ENCODE measurements at regions not wholly inside any gene's neighbourhood (a gene's known extent, or its start where the extent isn't known, plus 50 kb on each side); places are given as distances from the start of the nearest gene placed in this dataset.
A peak's percentile ranks its signal among the peaks of the same experiment; 100 is the strongest.

DNA sequence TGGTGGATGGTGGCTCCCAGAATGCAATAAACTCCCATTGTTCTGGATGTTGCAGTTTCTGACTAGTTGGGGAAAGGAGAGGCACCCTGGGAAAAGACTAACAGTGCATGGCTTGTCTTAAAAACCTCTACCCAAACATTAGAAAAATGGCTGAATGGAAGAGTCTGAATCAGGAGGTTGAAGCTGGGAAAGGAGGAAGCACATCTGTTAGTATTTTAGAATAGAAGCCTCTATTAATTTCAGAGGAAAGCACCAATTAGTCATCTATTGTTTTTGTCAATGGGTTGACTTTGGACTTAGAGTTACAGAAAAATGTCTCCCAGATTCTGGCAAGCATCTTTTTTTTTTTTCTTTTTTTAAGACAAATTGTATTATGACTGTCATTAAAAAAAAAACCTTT lies 56.1 kb upstream of the ELMO1 start:
- no peak for TF ChIP-seq CTCF (conservative IDR thresholded peaks at IDR 0.05; ENCODE audit: low read depth, low read length)
- H3K4me3 ChIP-seq (ENCODE audit: low read length), result no peak overlapping the region
- DNase-seq (ENCODE audit: low read depth), result no peak

GRCh38 chr7:37505750-37506353 lies 57.2 kb upstream of the ELMO1 start:
- no peak overlapping the region for H3K4me3 ChIP-seq (ENCODE audit: low read length)
- no peak for TF ChIP-seq CTCF (conservative IDR thresholded peaks at IDR 0.05; ENCODE audit: low read depth, low read length)
- DNase-seq (ENCODE audit: low read depth), result no peak

GRCh38 chr7:37508118-37508517 lies 59.5 kb upstream of the ELMO1 start:
- H3K4me3 ChIP-seq (ENCODE audit: low read length), result no peak overlapping the region
- no peak for DNase-seq (ENCODE audit: low read depth)
- TF ChIP-seq CTCF (conservative IDR thresholded peaks at IDR 0.05; ENCODE audit: low read depth, low read length), result no peak

GRCh38 chr7:37510043-37510634 lies 61.5 kb upstream of the ELMO1 start:
- no peak for DNase-seq (ENCODE audit: low read depth)
- H3K4me3 ChIP-seq (ENCODE audit: low read length), result no peak overlapping the region
- peak; percentile 49 for TF ChIP-seq CTCF (conservative IDR thresholded peaks at IDR 0.05; ENCODE audit: low read depth, low read length)

DNA sequence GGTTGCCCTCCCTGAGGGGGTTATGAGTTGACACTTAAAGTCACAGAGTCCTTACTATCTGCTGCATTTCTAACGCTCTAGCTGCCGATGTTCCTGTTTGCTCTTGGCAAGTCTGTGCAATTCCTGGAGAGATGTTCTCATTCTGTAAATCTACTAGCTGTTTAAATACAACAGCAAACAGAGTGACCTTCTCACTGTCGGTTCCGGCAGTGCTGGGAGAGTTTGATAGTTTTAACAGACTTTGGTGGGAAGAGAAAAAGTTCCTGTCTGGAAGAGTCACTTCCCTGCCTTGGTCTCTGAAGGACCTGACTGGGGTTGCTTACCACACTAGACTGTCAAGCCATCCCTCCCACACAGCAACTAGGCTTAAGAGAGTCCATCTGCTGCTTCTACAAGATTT lies 63.3 kb upstream of the ELMO1 start:
- no peak for TF ChIP-seq CTCF (conservative IDR thresholded peaks at IDR 0.05; ENCODE audit: low read depth, low read length)

GRCh38 chr7:37514497-37514896 lies 65.8 kb upstream of the ELMO1 start:
- no peak for DNase-seq (ENCODE audit: low read depth)
- no peak overlapping the region for H3K4me3 ChIP-seq (ENCODE audit: low read length)
- TF ChIP-seq CTCF (conservative IDR thresholded peaks at IDR 0.05; ENCODE audit: low read depth, low read length), result no peak

More for the DNA sequence above, 63.3 kb upstream of the ELMO1 start:
- no peak for DNase-seq (ENCODE audit: low read depth)
- H3K4me3 ChIP-seq (ENCODE audit: low read length), result no peak overlapping the region

GRCh38 chr7:37516664-37517063 lies 68.0 kb upstream of the ELMO1 start:
- H3K4me3 ChIP-seq (ENCODE audit: low read length), result no peak overlapping the region
- no peak for TF ChIP-seq CTCF (conservative IDR thresholded peaks at IDR 0.05; ENCODE audit: low read depth, low read length)
- no peak for DNase-seq (ENCODE audit: low read depth)
